GM19035 (cell line): ENCODE measurements at regions not wholly inside any gene's neighbourhood (a gene's known extent, or its start where the extent isn't known, plus 50 kb on each side); places are given as distances from the start of the nearest gene placed in this dataset.

Experiments
- ATAC-seq: cut with Tn5 transposase; IDR thresholded peaks from one replicate; pipeline ENCODE4 v1.9.1; 2021; ENCODE audit not compliant: unreplicated experiment

- ATAC-seq = no peak
These were observed 813.8 kb downstream of the NR2F2 start for GRCh38 chr15:97144377-97144711.

GRCh38 chr15:97146929-97147870 lies 813.3 kb upstream of the ARRDC4 start:
- ATAC-seq = no peak

- no peak for ATAC-seq
These were observed 807.0 kb upstream of the ARRDC4 start for GRCh38 chr15:97153356-97153965.

- ATAC-seq = no peak
These were observed 803.7 kb upstream of the ARRDC4 start for GRCh38 chr15:97156739-97157265.

- no peak for ATAC-seq
These were observed 797.6 kb upstream of the ARRDC4 start for GRCh38 chr15:97162805-97163495.

- no peak for ATAC-seq
These were observed 795.3 kb upstream of the ARRDC4 start for GRCh38 chr15:97165205-97165604.

- ATAC-seq = no peak
These were observed 791.6 kb upstream of the ARRDC4 start for GRCh38 chr15:97168704-97169475.

GRCh38 chr15:97171556-97171955 lies 788.9 kb upstream of the ARRDC4 start:
- ATAC-seq = no peak

GRCh38 chr15:97174886-97175540 lies 785.5 kb upstream of the ARRDC4 start:
- ATAC-seq = no peak

- ATAC-seq = no peak
These were observed 783.3 kb upstream of the ARRDC4 start for GRCh38 chr15:97177151-97177577.

- ATAC-seq = no peak
These were observed 777.9 kb upstream of the ARRDC4 start for GRCh38 chr15:97182581-97182980.

GRCh38 chr15:97189162-97189780 lies 771.2 kb upstream of the ARRDC4 start:
- no peak for ATAC-seq

- no peak for ATAC-seq
These were observed 765.8 kb upstream of the ARRDC4 start for GRCh38 chr15:97194750-97195149.

- ATAC-seq = no peak
These were observed 764.2 kb upstream of the ARRDC4 start for GRCh38 chr15:97196048-97197014.

- no peak for ATAC-seq
These were observed 761.0 kb upstream of the ARRDC4 start for GRCh38 chr15:97199393-97200051.

- no peak for ATAC-seq
These were observed 760.3 kb upstream of the ARRDC4 start for GRCh38 chr15:97200161-97200560.

- no peak for ATAC-seq
These were observed 750.2 kb upstream of the ARRDC4 start for GRCh38 chr15:97210277-97210676.

- ATAC-seq = no peak
These were observed 744.9 kb upstream of the ARRDC4 start for GRCh38 chr15:97215629-97216028.
